IMR-90 (cell line): ENCODE measurements at regions not wholly inside any gene's neighbourhood (a gene's known extent, or its start where the extent isn't known, plus 50 kb on each side); places are given as distances from the start of the nearest gene placed in this dataset.

Experiments used
- ATAC-seq: fragments of 200-7000 bp; cut with Tn5 transposase; 2 replicates; pipeline ENCODE4 v1.9.1; 2020; ENCODE audit warnings: low read depth, mild to moderate bottlenecking, moderate library complexity
- BruUV-seq: library from RNA; stranded (reverse); fragments of 400-500 nt; replicated peaks from 2 replicates; lab custom pipeline; 2021; lab: Mats Ljungman, UMichigan
- CTCF ChIA-PET: fragments of 300-600 bp; formaldehyde crosslinking; extraction: SDS; loops from one replicate; lab custom pipeline; 2021; ENCODE audit warnings: antibody characterized with exemption; lab: Yijun Ruan, JAX
- POLR2A ChIA-PET: fragments of 300-600 bp; sonication (Branson Sonifier 250); formaldehyde crosslinking; loops from one replicate; lab custom pipeline; 2022; ENCODE audit warnings: antibody characterized with exemption; ENCODE audit not compliant: unreplicated experiment; lab: Charles Lee
- DNase-seq: peaks from one replicate; pipeline ENCODE4 v3.0.0; 2013
- H2AFZ ChIP-seq: replicated peaks from 2 replicates; pipeline ENCODE3; 2013; ENCODE audit warnings: low read length, mild to moderate bottlenecking; ENCODE audit not compliant: poor library complexity
- H2AK5ac ChIP-seq: 2 replicates; pipeline ENCODE4 v1.6.1; 2013; ENCODE audit warnings: low read depth, low read length, inconsistent platforms
- H2AK9ac ChIP-seq: replicated peaks from 2 replicates; pipeline ENCODE3; 2013; ENCODE audit warnings: mild to moderate bottlenecking, low read depth, low read length, moderate library complexity; ENCODE audit not compliant: poor library complexity
- H2BK120ac ChIP-seq: 2 replicates; pipeline ENCODE4 v1.6.1; 2013; ENCODE audit warnings: low read depth, low read length, inconsistent platforms
- H2BK15ac ChIP-seq: 3 replicates; pipeline ENCODE4 v1.6.1; 2013; ENCODE audit warnings: low read depth, low read length, inconsistent platforms
- H2BK20ac ChIP-seq: 2 replicates; pipeline ENCODE4 v1.6.1; 2013; ENCODE audit warnings: low read depth, mild to moderate bottlenecking, inconsistent platforms, low read length, moderate library complexity
- H2BK5ac ChIP-seq: 2 replicates; pipeline ENCODE4 v1.6.1; 2013; ENCODE audit warnings: mild to moderate bottlenecking, low read depth, low read length, inconsistent platforms; ENCODE audit not compliant: poor library complexity, severe bottlenecking
- H3K14ac ChIP-seq: replicated peaks from 2 replicates; pipeline ENCODE4 v1.6.1; 2013; ENCODE audit warnings: low read depth, low read length, inconsistent platforms
- H3K18ac ChIP-seq: 2 replicates; pipeline ENCODE4 v1.6.1; 2013; ENCODE audit warnings: low read depth, low read length, control low read depth
- H3K23ac ChIP-seq: 2 replicates; pipeline ENCODE4 v1.6.1; 2013; ENCODE audit warnings: low read depth, low read length, inconsistent platforms
- H3K27ac ChIP-seq: 2 replicates; pipeline ENCODE4 v1.5.1; 2013; ENCODE audit warnings: mild to moderate bottlenecking, control low read depth, low read length; ENCODE audit not compliant: insufficient read depth
- H3K27me3 ChIP-seq: 2 replicates; pipeline ENCODE4 v1.6.1; 2013; ENCODE audit warnings: low read length; ENCODE audit not compliant: control insufficient read depth, insufficient read depth
- H3K36me3 ChIP-seq: 2 replicates; pipeline ENCODE4 v1.6.1; 2013; ENCODE audit warnings: low read length, mixed read lengths; ENCODE audit not compliant: control insufficient read depth, insufficient read depth
- H3K4ac ChIP-seq: 2 replicates; pipeline ENCODE4 v1.6.1; 2013; ENCODE audit warnings: low read depth, low read length, inconsistent platforms
- H3K4me1 ChIP-seq: 2 replicates; pipeline ENCODE4 v1.6.1; 2013; ENCODE audit warnings: low read length, mixed read lengths; ENCODE audit not compliant: control insufficient read depth, insufficient read depth
- H3K4me2 ChIP-seq: 2 replicates; pipeline ENCODE4 v1.6.1; 2013; ENCODE audit warnings: low read depth, mild to moderate bottlenecking, control low read depth, low read length, moderate library complexity
- H3K4me3 ChIP-seq: 2 replicates; pipeline ENCODE4 v1.5.1; 2013; ENCODE audit warnings: low read depth, mild to moderate bottlenecking, control low read depth, low read length, moderate library complexity; ENCODE audit not compliant: insufficient read depth
- H3K56ac ChIP-seq: 2 replicates; pipeline ENCODE4 v1.6.1; 2013; ENCODE audit warnings: low read length, inconsistent platforms; ENCODE audit not compliant: insufficient read depth; ENCODE audit errors: extremely low read depth
- H3K79me1 ChIP-seq, 2 experiments: 2 replicates each; pipeline ENCODE4 v1.6.1; 2013; ENCODE audit warnings: low read length in 2 of 2, inconsistent platforms in 1 of 2, low read depth in 1 of 2
- H3K9ac ChIP-seq: 2 replicates; pipeline ENCODE4 v1.6.1; 2013; ENCODE audit warnings: low read depth, low read length, control low read depth
- H3K9me1 ChIP-seq: 2 replicates; pipeline ENCODE4 v1.6.1; 2013; ENCODE audit warnings: low read length, inconsistent platforms; ENCODE audit not compliant: insufficient read depth
- H3K9me3 ChIP-seq: 2 replicates; pipeline ENCODE4 v1.6.1; 2013; ENCODE audit warnings: low read length; ENCODE audit not compliant: control insufficient read depth, insufficient read depth
- H4K20me1 ChIP-seq: 2 replicates; pipeline ENCODE4 v1.6.1; 2013; ENCODE audit warnings: low read length, inconsistent platforms; ENCODE audit not compliant: insufficient read depth
- H4K5ac ChIP-seq: 2 replicates; pipeline ENCODE4 v1.6.1; 2013; ENCODE audit warnings: mild to moderate bottlenecking, low read depth, low read length, control low read depth
- H4K8ac ChIP-seq, 2 experiments: 2 replicates each; pipeline ENCODE4 v1.6.1; 2013; ENCODE audit warnings: low read depth in 2 of 2, low read length in 2 of 2, control low read depth in 1 of 2, inconsistent platforms in 1 of 2
- H4K91ac ChIP-seq: 2 replicates; pipeline ENCODE4 v1.6.1; 2013; ENCODE audit warnings: low read depth, low read length, inconsistent platforms; ENCODE audit not compliant: insufficient read depth
- BHLHE40 ChIP-seq: fragments of 150-350 bp; IDR thresholded peaks from 2 replicates; pipeline ENCODE4 v1.6.1; 2016; ENCODE audit warnings: mild to moderate bottlenecking, low read depth, low read length
- CEBPB ChIP-seq: IDR thresholded peaks from 2 replicates; pipeline ENCODE4 v1.6.1; 2012; ENCODE audit warnings: low read depth, low read length, improper control_type of control experiment
- CHD1 ChIP-seq: IDR thresholded peaks from 2 replicates; pipeline ENCODE4 v1.6.1; 2012; ENCODE audit warnings: low read depth, low read length, improper control_type of control experiment
- MAFK ChIP-seq: IDR thresholded peaks from 2 replicates; pipeline ENCODE4 v1.6.1; 2012; ENCODE audit warnings: low read depth, low read length, improper control_type of control experiment
- NFE2L2 ChIP-seq: fragments of 150-350 bp; IDR thresholded peaks from 2 replicates; pipeline ENCODE4 v1.6.1; 2016; ENCODE audit warnings: low read depth, mild to moderate bottlenecking, low read length
- RAD21 ChIP-seq: IDR thresholded peaks from 2 replicates; pipeline ENCODE4 v1.6.1; 2012; ENCODE audit warnings: low read length, improper control_type of control experiment
- RCOR1 ChIP-seq: IDR thresholded peaks from 2 replicates; pipeline ENCODE4 v1.6.1; 2012; ENCODE audit warnings: mild to moderate bottlenecking, low read length, improper control_type of control experiment; ENCODE audit not compliant: insufficient replicate concordance
- RFX5 ChIP-seq: IDR thresholded peaks from 2 replicates; pipeline ENCODE4 v1.8.0; 2012; ENCODE audit warnings: low read depth, mild to moderate bottlenecking, low read length, moderate library complexity
- USF2 ChIP-seq: fragments of 150-350 bp; IDR thresholded peaks from 2 replicates; pipeline ENCODE4 v1.6.1; 2017; ENCODE audit warnings: mild to moderate bottlenecking, antibody characterized with exemption, low read length, low read depth
- dilution Hi-C: fragments of 300-500 bp; cut with HindIII; formaldehyde crosslinking; loops from one replicate; pipeline ENCODE4 v1.14.3; 2018; ENCODE audit warnings: low sequenced_read_pairs; ENCODE audit not compliant: unreplicated experiment
- in situ Hi-C: fragments of 300-500 bp; cut with MboI; formaldehyde crosslinking; loops from 3 replicates; pipeline ENCODE4 v1.14.3; 2019; ENCODE audit warnings: low sequenced_read_pairs, inconsistent platforms, mixed read lengths
- intact Hi-C: fragments of 100-400 bp; cut with micrococcal nuclease; formaldehyde crosslinking; loops from 2 replicates; pipeline ENCODE4 v1.10.0; 2022
- TF ChIP-seq, protein P1 (sequence below): fragments of 150-350 bp; IDR thresholded peaks from 2 replicates; pipeline ENCODE4 v1.6.1; 2016; ENCODE audit warnings: low read depth, mild to moderate bottlenecking, low read length, moderate library complexity, borderline replicate concordance

GRCh38 chr18:28560331-28560730, 383.4 kb upstream of the CDH2 start:
- H3K4ac ChIP-seq, result no peak overlapping the region
- no peak overlapping the region for H3K9ac ChIP-seq
- intact Hi-C loops, result no loop called here
- TF ChIP-seq MAFK (no peak), USF2 (no peak), RAD21 (no peak), RCOR1 (no peak), RFX5 (no peak), BHLHE40 (no peak), CHD1 (no peak), NFE2L2 (no peak), CEBPB (no peak)
- TF ChIP-seq, protein P1, sequence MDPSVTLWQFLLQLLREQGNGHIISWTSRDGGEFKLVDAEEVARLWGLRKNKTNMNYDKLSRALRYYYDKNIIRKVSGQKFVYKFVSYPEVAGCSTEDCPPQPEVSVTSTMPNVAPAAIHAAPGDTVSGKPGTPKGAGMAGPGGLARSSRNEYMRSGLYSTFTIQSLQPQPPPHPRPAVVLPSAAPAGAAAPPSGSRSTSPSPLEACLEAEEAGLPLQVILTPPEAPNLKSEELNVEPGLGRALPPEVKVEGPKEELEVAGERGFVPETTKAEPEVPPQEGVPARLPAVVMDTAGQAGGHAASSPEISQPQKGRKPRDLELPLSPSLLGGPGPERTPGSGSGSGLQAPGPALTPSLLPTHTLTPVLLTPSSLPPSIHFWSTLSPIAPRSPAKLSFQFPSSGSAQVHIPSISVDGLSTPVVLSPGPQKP, result no peak
- no peaks in the 10 kb centered on the region for H3K4me1 ChIP-seq
- no peak overlapping the region for H3K14ac ChIP-seq
- H4K5ac ChIP-seq, result no peak overlapping the region
- in situ Hi-C loops, result no loop called here
- H3K18ac ChIP-seq, result no peak overlapping the region
- H2BK120ac ChIP-seq, result no peak overlapping the region
- no peaks in the 10 kb centered on the region for H3K79me1 ChIP-seq
- H2AK5ac ChIP-seq, result no peak overlapping the region
- CTCF ChIA-PET, result interaction anchor here (0.6 kb wide), 1 partner anchor 1008 kb away, joined by 5 read pairs; no protein-coding TSS in a partner anchor
- no peak overlapping the region for H3K56ac ChIP-seq
- no peak overlapping the region for H2AFZ ChIP-seq
- no peak for ATAC-seq
- H3K27ac ChIP-seq, result no peak overlapping the region
- no peak overlapping the region for H4K91ac ChIP-seq
- no peaks in the 10 kb centered on the region for H3K9me1 ChIP-seq
- DNase-seq, result no peak
- no peaks in the 10 kb centered on the region for H3K9me3 ChIP-seq
- H3K4me2 ChIP-seq, result no peak overlapping the region
- H3K27me3 ChIP-seq, result no peaks in the 10 kb centered on the region
- BruUV-seq, result no TSS peak
- H4K20me1 ChIP-seq, result no peaks in the 10 kb centered on the region
- H4K8ac ChIP-seq, result no peak overlapping the region
- H2BK5ac ChIP-seq, result no peak overlapping the region
- no peak overlapping the region for H2AK9ac ChIP-seq
- no peaks in the 10 kb centered on the region for H3K36me3 ChIP-seq
- POLR2A ChIA-PET, result no interaction called here
- H3K4me3 ChIP-seq, result no peak overlapping the region
- no peak overlapping the region for H2BK20ac ChIP-seq
- H3K23ac ChIP-seq, result no peak overlapping the region
- dilution Hi-C loops, result no loop called here
- H2BK15ac ChIP-seq, result no peak overlapping the region
